WTC11 (cell line): ENCODE measurements at regions not wholly inside any gene's neighbourhood (a gene's known extent, or its start where the extent isn't known, plus 50 kb on each side); places are given as distances from the start of the nearest gene placed in this dataset.
A peak's percentile ranks its signal among the peaks of the same experiment; 100 is the strongest.

Experiments used
- ATAC-seq: fragments of 200-7000 bp; cut with Tn5 transposase; 2 replicates; pipeline ENCODE4 v1.10.0; 2021; ENCODE audit warnings: mild to moderate bottlenecking, moderate library complexity
- CTCF ChIA-PET: fragments of 300-600 bp; sonication (Branson Sonifier 250); formaldehyde crosslinking; loops from one replicate; lab custom pipeline; 2021; ENCODE audit warnings: antibody characterized with exemption; lab: Charles Lee
- POLR2A ChIA-PET: fragments of 350-600 bp; sonication (Branson Sonifier 250); formaldehyde crosslinking; loops from one replicate; lab custom pipeline; 2021; ENCODE audit warnings: antibody characterized with exemption; lab: Charles Lee
- DNase-seq: peaks from one replicate; pipeline ENCODE4 v3.0.0; 2021; ENCODE audit warnings: low spot score
- H3K27ac Mint-ChIP-seq: 2 replicates; pipeline ENCODE4 v1.8.0; 2021; ENCODE audit warnings: mixed read lengths
- H3K27me3 Mint-ChIP-seq: 2 replicates; pipeline ENCODE4 v1.8.0; 2021; ENCODE audit warnings: low read depth, mild to moderate bottlenecking, moderate library complexity, mixed read lengths
- H3K36me3 Mint-ChIP-seq: 2 replicates; pipeline ENCODE4 v1.8.0; 2021; ENCODE audit warnings: mixed read lengths
- H3K4me1 Mint-ChIP-seq: 2 replicates; pipeline ENCODE4 v1.8.0; 2022; ENCODE audit warnings: mixed read lengths
- H3K4me3 Mint-ChIP-seq: 2 replicates; pipeline ENCODE4 v1.8.0; 2021; ENCODE audit warnings: mild to moderate bottlenecking, moderate library complexity, mixed read lengths
- H3K9me3 Mint-ChIP-seq: 2 replicates; pipeline ENCODE4 v1.8.0; 2021; ENCODE audit warnings: mixed read lengths
- ATF2 ChIP-seq: sonication (generic); formaldehyde crosslinking; IDR thresholded peaks from 2 replicates; pipeline ENCODE4 v1.8.1; 2022; ENCODE audit warnings: low read depth, missing genetic modification reagents, borderline replicate concordance
- ATF6 ChIP-seq: sonication (generic); formaldehyde crosslinking; IDR thresholded peaks from 2 replicates; pipeline ENCODE4 v1.8.1; 2023; ENCODE audit warnings: mild to moderate bottlenecking, missing genetic modification reagents
- CREB1 ChIP-seq: sonication (generic); formaldehyde crosslinking; IDR thresholded peaks from 2 replicates; pipeline ENCODE4 v1.8.0; 2023; ENCODE audit warnings: mild to moderate bottlenecking, missing genetic modification reagents
- E2F4 ChIP-seq: sonication (generic); formaldehyde crosslinking; IDR thresholded peaks from 2 replicates; pipeline ENCODE4 v1.8.1; 2022; ENCODE audit warnings: low read depth, mild to moderate bottlenecking, moderate library complexity, missing genetic modification reagents, borderline replicate concordance
- ETV6 ChIP-seq: sonication (generic); formaldehyde crosslinking; IDR thresholded peaks from 2 replicates; pipeline ENCODE4 v1.8.1; 2022; ENCODE audit warnings: mild to moderate bottlenecking, missing genetic modification reagents
- FOXP4 ChIP-seq: sonication (generic); formaldehyde crosslinking; IDR thresholded peaks from 2 replicates; pipeline ENCODE4 v1.8.0; 2022; ENCODE audit warnings: mild to moderate bottlenecking, missing genetic modification reagents
- JAZF1 ChIP-seq: fragments of 250-450 bp; sonication (Bioruptor Pico); IDR thresholded peaks from 2 replicates; pipeline ENCODE4 v1.9.0; 2021; ENCODE audit warnings: moderate library complexity, mild to moderate bottlenecking, inconsistent platforms
- JUN ChIP-seq: sonication (generic); formaldehyde crosslinking; IDR thresholded peaks from 2 replicates; pipeline ENCODE4 v1.8.0; 2023; ENCODE audit warnings: mild to moderate bottlenecking, missing genetic modification reagents
- MXD4 ChIP-seq: fragments of 250-450 bp; sonication (Bioruptor Pico); IDR thresholded peaks from 2 replicates; pipeline ENCODE4 v1.8.0; 2021; ENCODE audit warnings: mild to moderate bottlenecking, moderate library complexity, borderline replicate concordance
- NFYB ChIP-seq: sonication (generic); formaldehyde crosslinking; conservative IDR thresholded peaks from 2 replicates; pipeline ENCODE4 v1.8.0; 2022; ENCODE audit warnings: low read depth, missing genetic modification reagents
- NR1H2 ChIP-seq: sonication (generic); formaldehyde crosslinking; IDR thresholded peaks from 2 replicates; pipeline ENCODE4 v1.9.0; 2021; ENCODE audit warnings: mild to moderate bottlenecking, moderate library complexity, missing genetic modification reagents
- SP1 ChIP-seq: sonication (generic); formaldehyde crosslinking; conservative IDR thresholded peaks from 2 replicates; pipeline ENCODE4 v1.8.1; 2022; ENCODE audit warnings: missing genetic modification reagents
- TEAD4 ChIP-seq: sonication (generic); formaldehyde crosslinking; IDR thresholded peaks from 2 replicates; pipeline ENCODE4 v1.8.0; 2022; ENCODE audit warnings: mild to moderate bottlenecking, missing genetic modification reagents
- ZNF317 ChIP-seq: sonication (generic); formaldehyde crosslinking; IDR thresholded peaks from 2 replicates; pipeline ENCODE4 v1.8.1; 2023; ENCODE audit warnings: low read depth, mild to moderate bottlenecking, moderate library complexity, missing genetic modification reagents, borderline replicate concordance
- ZNF532 ChIP-seq: fragments of 250-450 bp; sonication (Bioruptor Pico); IDR thresholded peaks from 2 replicates; pipeline ENCODE4 v1.9.0; 2021; ENCODE audit warnings: mild to moderate bottlenecking, borderline replicate concordance
- ZSCAN18 ChIP-seq: fragments of 250-450 bp; sonication (Bioruptor Pico); IDR thresholded peaks from 2 replicates; pipeline ENCODE4 v2.1.2; 2022; ENCODE audit warnings: mild to moderate bottlenecking, moderate library complexity

GRCh38 chr13:47121092-47121763, 224.4 kb upstream of the HTR2A start:
- H3K9me3 Mint-ChIP-seq, result peaks cover 5% of the 10 kb centered on the region; the same call in 1 of the 2 replicates

GRCh38 chr13:47120282-47120681, 223.4 kb upstream of the HTR2A start:
- H3K36me3 Mint-ChIP-seq, result no peaks in the 10 kb centered on the region
- H3K27ac Mint-ChIP-seq, result peak overlapping the region; percentile 50; the same call in 1 of the 2 replicates
- no peak for TF ChIP-seq ATF2 (CRISPR knock-in tag)
- no peak for TF ChIP-seq ATF6 (CRISPR knock-in tag)
- TF ChIP-seq FOXP4 (CRISPR knock-in tag), result no peak
- TF ChIP-seq NFYB (CRISPR knock-in tag), result no peak
- TF ChIP-seq JUN (CRISPR knock-in tag), result no peak
- no peak for TF ChIP-seq TEAD4 (CRISPR knock-in tag)
- H3K27me3 Mint-ChIP-seq, result no peaks in the 10 kb centered on the region; the same call in 1 of the 2 replicates
- no peak for DNase-seq
- H3K9me3 Mint-ChIP-seq, result peaks cover 5% of the 10 kb centered on the region; the same call in 1 of the 2 replicates
- CTCF ChIA-PET, result interaction anchor here (0.5 kb wide), 1 partner anchor 18 kb away, joined by 5 read pairs; no protein-coding TSS in a partner anchor
- ATAC-seq, result peak; percentile 26; the same call in 1 of the 2 replicates
- H3K4me1 Mint-ChIP-seq, result peaks cover 34% of the 10 kb centered on the region
- H3K4me3 Mint-ChIP-seq, result no peak overlapping the region
- POLR2A ChIA-PET, result no interaction called here

More at GRCh38 chr13:47121092-47121763, 224.4 kb upstream of the HTR2A start:
- TF ChIP-seq ZNF317 (no peak), ETV6 (no peak), NR1H2 (CRISPR knock-in tag) (no peak), JUN (CRISPR knock-in tag) (no peak), CREB1 (no peak), SP1 (CRISPR knock-in tag) (no peak)
- DNase-seq (no peak), ATAC-seq (no peak)
- POLR2A ChIA-PET, result no interaction called here
- Mint-ChIP-seq H3K4me3 (no peak overlapping the region), H3K36me3 (no peaks in the 10 kb centered on the region), H3K27ac (no peak overlapping the region), H3K4me1 (peaks cover 30% of the 10 kb centered on the region), H3K27me3 (no peaks in the 10 kb centered on the region; the same call in 1 of the 2 replicates)
- CTCF ChIA-PET, result no interaction called here

- ATAC-seq, result no peak
- ChIA-PET CTCF (no interaction called here), POLR2A (no interaction called here)
- Mint-ChIP-seq H3K4me1 (peaks cover 38% of the 10 kb centered on the region), H3K36me3 (no peaks in the 10 kb centered on the region), H3K27me3 (no peaks in the 10 kb centered on the region; the same call in 1 of the 2 replicates), H3K9me3 (peaks cover 5% of the 10 kb centered on the region; the same call in 1 of the 2 replicates), H3K27ac (no peak overlapping the region), H3K4me3 (no peak overlapping the region)
- TF ChIP-seq MXD4 (no peak), ETV6 (no peak), ZNF532 (no peak), JAZF1 (CRISPR knock-in tag) (no peak), ZSCAN18 (CRISPR knock-in tag) (no peak), E2F4 (CRISPR knock-in tag) (no peak)
- DNase-seq, result no peak
Measured at GRCh38 chr13:47119575-47120235, 222.9 kb upstream of the HTR2A start.
